ENCODE measurements at regions not wholly inside any gene's neighbourhood (a gene's known extent, or its start where the extent isn't known, plus 50 kb on each side); places are given as distances from the start of the nearest gene placed in this dataset.

DNA sequence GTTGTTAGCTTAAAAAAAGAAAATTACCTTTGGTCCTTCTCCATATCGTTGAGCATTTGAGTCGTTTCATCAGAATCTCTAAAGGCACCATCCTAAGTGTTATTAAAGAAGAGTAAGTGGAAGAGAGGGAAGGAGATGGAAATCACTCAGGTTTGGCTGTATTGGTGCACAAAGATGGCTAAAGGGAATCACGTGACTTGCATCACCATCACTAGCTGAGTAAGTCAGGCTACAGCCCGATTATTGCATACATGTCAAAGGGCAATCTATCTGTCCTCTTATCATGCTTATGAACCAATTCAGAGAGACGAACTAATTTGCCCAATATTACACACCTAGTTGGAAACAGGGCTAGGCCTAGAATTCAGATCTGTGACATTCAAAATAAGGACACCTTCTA lies 137.6 kb downstream of the CMPK2 start:
- TF ChIP-seq TBL1XR1 (IDR thresholded peaks at IDR 0.05; ENCODE audit: borderline replicate concordance, low read length, partially characterized antibody) (no peak), MED13 (CRISPR knock-in tag; IDR thresholded peaks at IDR 0.05) (no peak), NCOR1 (IDR thresholded peaks at IDR 0.05; ENCODE audit: borderline replicate concordance, low read length) (no peak), ZNF446 (CRISPR knock-in tag; IDR thresholded peaks at IDR 0.05) (no peak), ZNF333 (CRISPR knock-in tag; IDR thresholded peaks at IDR 0.05; ENCODE audit: borderline replicate concordance) (no peak)
- TF ChIP-seq, protein P1, sequence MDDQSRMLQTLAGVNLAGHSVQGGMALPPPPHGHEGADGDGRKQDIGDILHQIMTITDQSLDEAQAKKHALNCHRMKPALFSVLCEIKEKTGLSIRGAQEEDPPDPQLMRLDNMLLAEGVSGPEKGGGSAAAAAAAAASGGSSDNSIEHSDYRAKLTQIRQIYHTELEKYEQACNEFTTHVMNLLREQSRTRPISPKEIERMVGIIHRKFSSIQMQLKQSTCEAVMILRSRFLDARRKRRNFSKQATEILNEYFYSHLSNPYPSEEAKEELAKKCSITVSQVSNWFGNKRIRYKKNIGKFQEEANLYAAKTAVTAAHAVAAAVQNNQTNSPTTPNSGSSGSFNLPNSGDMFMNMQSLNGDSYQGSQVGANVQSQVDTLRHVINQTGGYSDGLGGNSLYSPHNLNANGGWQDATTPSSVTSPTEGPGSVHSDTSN (CRISPR knock-in tag; IDR thresholded peaks at IDR 0.05; ENCODE audit: borderline replicate concordance), result no peak
- TF ChIP-seq, protein P2, sequence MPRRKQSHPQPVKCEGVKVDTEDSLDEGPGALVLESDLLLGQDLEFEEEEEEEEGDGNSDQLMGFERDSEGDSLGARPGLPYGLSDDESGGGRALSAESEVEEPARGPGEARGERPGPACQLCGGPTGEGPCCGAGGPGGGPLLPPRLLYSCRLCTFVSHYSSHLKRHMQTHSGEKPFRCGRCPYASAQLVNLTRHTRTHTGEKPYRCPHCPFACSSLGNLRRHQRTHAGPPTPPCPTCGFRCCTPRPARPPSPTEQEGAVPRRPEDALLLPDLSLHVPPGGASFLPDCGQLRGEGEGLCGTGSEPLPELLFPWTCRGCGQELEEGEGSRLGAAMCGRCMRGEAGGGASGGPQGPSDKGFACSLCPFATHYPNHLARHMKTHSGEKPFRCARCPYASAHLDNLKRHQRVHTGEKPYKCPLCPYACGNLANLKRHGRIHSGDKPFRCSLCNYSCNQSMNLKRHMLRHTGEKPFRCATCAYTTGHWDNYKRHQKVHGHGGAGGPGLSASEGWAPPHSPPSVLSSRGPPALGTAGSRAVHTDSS (CRISPR knock-in tag; conservative IDR thresholded peaks at IDR 0.05), result no peak
- TF ChIP-seq, protein P3, sequence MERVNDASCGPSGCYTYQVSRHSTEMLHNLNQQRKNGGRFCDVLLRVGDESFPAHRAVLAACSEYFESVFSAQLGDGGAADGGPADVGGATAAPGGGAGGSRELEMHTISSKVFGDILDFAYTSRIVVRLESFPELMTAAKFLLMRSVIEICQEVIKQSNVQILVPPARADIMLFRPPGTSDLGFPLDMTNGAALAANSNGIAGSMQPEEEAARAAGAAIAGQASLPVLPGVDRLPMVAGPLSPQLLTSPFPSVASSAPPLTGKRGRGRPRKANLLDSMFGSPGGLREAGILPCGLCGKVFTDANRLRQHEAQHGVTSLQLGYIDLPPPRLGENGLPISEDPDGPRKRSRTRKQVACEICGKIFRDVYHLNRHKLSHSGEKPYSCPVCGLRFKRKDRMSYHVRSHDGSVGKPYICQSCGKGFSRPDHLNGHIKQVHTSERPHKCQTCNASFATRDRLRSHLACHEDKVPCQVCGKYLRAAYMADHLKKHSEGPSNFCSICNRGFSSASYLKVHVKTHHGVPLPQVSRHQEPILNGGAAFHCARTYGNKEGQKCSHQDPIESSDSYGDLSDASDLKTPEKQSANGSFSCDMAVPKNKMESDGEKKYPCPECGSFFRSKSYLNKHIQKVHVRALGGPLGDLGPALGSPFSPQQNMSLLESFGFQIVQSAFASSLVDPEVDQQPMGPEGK (CRISPR knock-in tag; IDR thresholded peaks at IDR 0.05), result no peak
- TF ChIP-seq, protein P4, sequence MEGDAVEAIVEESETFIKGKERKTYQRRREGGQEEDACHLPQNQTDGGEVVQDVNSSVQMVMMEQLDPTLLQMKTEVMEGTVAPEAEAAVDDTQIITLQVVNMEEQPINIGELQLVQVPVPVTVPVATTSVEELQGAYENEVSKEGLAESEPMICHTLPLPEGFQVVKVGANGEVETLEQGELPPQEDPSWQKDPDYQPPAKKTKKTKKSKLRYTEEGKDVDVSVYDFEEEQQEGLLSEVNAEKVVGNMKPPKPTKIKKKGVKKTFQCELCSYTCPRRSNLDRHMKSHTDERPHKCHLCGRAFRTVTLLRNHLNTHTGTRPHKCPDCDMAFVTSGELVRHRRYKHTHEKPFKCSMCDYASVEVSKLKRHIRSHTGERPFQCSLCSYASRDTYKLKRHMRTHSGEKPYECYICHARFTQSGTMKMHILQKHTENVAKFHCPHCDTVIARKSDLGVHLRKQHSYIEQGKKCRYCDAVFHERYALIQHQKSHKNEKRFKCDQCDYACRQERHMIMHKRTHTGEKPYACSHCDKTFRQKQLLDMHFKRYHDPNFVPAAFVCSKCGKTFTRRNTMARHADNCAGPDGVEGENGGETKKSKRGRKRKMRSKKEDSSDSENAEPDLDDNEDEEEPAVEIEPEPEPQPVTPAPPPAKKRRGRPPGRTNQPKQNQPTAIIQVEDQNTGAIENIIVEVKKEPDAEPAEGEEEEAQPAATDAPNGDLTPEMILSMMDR (CRISPR knock-in tag; IDR thresholded peaks at IDR 0.05), result no peak
- TF ChIP-seq, protein P5, sequence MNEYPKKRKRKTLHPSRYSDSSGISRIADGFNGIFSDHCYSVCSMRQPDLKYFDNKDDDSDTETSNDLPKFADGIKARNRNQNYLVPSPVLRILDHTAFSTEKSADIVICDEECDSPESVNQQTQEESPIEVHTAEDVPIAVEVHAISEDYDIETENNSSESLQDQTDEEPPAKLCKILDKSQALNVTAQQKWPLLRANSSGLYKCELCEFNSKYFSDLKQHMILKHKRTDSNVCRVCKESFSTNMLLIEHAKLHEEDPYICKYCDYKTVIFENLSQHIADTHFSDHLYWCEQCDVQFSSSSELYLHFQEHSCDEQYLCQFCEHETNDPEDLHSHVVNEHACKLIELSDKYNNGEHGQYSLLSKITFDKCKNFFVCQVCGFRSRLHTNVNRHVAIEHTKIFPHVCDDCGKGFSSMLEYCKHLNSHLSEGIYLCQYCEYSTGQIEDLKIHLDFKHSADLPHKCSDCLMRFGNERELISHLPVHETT (CRISPR knock-in tag; conservative IDR thresholded peaks at IDR 0.05), result no peak
- TF ChIP-seq, protein P6, sequence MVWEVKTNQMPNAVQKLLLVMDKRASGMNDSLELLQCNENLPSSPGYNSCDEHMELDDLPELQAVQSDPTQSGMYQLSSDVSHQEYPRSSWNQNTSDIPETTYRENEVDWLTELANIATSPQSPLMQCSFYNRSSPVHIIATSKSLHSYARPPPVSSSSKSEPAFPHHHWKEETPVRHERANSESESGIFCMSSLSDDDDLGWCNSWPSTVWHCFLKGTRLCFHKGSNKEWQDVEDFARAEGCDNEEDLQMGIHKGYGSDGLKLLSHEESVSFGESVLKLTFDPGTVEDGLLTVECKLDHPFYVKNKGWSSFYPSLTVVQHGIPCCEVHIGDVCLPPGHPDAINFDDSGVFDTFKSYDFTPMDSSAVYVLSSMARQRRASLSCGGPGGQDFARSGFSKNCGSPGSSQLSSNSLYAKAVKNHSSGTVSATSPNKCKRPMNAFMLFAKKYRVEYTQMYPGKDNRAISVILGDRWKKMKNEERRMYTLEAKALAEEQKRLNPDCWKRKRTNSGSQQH (CRISPR knock-in tag; IDR thresholded peaks at IDR 0.05; ENCODE audit: low read depth), result no peak

Data from HepG2 (cell line).